DMS153 treated with DMSO at 0.1 percent for 48 hours (cell line): ENCODE measurements at regions not wholly inside any gene's neighbourhood (a gene's known extent, or its start where the extent isn't known, plus 50 kb on each side); places are given as distances from the start of the nearest gene placed in this dataset.
"Not testable (repeated sequence)": the region's sequence is repeated elsewhere in the genome, so short reads cannot be mapped to it uniquely, and the experiment has no call there.

ENCODE experiments used
- DNase-seq: peaks from one replicate; lab custom pipeline; 2025; ENCODE audit not compliant: unreplicated experiment; lab: John Stamatoyannopoulos, UW

DNA sequence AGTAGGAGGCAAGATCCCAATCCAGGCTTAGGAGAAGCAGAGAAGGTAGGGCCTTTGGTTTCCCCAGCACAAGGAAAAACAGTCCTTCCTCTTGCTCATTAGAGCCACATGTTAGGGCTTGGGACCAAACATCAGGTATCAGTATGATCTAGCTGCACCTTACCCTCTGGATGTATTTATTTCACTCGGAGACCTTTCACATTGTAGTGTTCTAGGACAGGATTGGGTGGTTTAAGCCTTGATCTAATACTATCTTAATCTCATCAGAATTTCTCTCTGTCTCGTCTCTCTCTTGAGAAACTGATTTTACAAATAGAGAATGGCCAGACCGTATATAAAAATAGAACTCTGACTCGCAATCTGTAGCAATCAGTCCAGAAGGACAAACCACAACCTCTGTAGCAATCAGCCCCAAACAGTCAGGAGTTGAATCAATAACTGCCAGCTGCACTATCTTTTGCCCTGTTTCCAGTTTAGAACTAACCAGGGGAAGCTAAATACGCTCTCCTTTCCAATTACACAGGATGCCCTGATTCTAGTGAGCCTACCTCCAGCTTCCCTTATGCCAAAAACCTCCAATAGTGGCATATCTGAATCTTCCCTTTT lies 207.1 kb downstream of the TDRD15 start:
- DNase-seq = no peak

DNA sequence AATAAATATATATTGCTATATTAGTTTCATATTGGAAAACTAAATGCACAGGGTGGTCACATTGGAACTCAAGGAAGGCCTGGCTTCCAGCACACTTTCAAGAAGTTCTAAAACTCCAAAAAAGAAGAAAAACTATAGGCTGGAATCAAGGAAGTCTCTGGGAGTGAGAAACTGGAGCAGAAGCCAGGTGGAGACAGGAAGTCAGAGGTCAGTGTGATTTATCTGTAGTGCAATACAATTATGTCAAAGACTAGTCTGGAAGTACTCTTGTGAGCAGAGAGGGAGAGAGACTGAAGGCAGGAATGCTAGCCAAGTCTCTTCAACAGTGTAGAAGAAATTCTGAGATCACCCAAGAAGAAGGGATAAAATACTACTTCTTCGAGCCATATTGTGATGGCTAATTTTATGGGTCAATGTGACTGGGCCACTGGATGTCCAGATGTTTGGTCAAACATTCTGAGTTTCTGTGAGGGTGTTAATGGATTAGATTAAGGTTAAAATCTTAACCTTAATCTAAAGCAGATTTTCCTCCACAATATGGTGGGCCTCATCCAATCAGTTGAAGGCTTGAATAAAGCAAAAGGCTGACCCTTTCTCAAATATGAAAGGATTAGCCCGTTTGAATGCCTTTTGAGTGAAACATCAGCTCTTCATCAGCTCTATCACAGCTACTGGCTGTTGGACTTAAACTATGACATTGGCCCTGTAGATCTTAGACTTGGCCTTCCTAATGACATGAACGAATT lies 208.0 kb downstream of the TDRD15 start:
- no peak for DNase-seq

DNA sequence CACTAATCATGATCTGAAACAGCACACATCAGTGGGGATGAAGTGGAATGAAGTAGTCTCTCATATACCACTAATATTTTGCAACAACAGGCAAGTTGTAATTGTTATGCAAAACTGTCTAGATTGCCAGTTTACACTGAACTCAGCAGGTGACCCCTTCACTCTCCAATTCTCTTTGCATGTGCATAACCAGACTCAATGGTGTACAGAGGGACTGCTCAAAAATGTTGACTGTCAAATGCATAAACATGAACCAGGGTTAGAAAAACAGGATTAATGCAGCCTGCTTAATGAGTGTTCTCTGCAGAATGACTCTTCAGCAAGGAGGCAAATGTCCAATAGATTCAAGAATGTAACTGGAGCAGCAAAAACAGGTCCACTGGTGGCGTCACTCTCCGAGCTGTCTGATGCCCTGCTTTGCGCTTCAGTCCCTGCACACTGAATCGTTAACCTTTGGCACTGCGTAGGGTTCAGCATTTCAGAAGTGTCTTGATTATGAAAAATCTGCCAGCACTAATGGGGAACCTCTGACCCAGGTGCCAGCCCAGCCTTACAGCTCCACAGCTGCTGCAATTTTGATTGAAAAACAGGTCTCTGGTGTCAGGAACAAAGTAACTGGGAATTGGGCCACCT lies 209.3 kb downstream of the TDRD15 start:
- no peak for DNase-seq

DNA sequence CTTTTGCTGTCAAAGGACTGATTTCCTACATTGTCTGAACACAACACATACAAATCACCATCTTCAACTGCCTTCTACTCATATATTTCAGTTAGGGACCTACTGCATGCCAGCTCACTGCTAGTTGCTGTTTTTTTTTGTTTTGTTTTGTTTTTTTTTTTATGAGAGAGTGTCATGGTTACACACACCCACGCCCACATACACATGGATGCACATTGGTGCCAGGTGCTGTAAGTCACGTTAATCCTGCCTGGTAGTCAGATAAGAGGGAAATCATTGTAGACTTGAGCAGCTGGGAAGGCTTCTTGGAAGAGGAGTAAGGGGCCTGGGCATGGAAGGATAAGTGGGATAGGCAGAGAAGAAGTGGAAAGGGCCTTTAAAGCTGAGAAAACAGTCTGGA lies 209.9 kb downstream of the TDRD15 start:
- DNase-seq = no peak

DNA sequence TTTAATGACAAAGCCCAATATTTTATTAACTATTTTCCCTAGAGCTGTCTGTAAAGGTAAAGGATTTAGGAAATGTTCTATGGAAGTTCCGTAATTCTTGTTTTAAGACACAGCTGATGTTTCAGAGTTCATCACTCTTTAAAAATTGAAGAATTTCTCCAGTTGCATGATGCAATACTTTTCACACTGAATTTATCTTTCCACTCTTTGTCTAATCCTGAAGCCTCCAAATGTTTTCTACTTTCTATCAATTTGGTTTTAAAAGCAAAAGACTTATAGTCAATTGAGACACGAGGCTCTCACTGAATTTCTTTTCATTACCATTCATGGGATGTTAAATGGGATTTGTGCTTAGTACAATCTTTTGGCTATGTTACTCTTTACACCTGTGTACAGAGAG lies 223.2 kb downstream of the TDRD15 start:
- no peak for DNase-seq

DNA sequence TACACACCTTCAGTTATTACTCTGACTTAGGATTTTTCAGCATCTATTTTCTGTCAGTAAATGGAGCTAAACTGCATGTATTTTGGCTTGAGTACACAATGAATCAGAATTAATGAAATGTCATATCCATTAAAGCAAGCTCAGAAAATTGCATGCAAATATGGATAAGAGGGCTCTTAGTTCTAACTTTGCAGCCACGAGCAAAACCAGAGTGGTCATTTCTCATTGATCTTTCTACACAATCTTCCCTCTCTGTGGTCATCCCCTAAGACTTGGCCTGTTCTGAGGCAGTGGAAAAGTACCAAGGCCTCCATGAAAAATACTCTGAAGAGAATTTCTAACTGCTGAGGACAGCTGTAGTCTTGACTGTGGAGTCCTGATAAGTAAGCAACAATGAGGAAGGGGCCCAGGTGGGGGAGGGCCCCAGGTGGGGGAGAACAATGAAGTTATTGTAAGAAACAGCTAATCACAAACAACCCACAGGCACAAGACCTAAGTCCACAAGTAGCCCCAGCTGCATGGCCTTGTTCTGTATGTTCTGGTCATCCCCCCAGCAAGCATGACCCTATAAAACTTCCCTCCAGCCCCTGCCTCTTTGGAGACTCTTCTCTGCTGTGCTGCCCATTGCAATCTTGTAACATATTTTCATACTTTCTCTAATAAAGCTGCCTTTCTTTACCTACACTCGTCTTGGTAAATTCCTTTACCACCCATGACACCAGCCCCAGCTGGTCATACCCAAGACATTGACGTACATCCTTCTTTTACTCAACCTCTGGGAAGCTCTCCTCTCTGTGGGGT lies 230.3 kb downstream of the TDRD15 start:
- DNase-seq = no peak

DNA sequence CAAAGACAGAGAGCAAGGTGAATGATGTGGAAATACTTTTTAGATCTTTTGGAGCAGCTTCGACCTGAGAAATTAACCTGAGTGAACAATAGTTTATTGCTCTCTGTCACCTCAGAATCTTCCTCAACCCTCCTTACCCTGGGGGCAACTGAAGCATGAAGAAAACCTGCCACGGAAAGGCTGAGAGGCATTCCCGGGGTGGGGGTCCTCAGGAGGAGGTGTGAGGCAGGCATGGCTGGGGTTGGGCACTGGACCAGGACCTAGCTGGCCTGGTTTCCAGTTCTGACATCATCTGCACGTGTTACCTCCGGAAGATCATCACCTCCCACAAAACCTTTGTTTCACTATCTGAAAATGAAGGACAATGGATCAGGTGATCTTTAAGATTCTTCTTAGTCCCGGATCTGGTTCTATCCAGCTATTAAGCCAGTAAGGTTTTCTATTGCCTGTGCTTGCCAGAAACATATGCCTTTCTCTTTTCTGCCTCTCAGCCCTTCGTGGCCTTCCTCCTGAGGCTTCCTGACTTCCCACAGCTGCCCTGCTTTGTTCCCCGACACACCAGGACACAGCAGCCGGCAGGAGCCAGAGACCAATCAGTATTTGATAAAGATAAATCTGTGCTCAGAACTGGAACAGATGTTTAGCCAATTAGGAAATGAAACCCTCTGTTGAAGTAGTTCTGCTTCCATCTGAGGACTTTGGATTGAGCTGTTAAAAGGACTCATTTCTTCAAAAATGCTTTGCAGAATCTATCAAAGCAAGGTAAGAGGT lies 232.5 kb downstream of the TDRD15 start:
- no peak for DNase-seq

DNA sequence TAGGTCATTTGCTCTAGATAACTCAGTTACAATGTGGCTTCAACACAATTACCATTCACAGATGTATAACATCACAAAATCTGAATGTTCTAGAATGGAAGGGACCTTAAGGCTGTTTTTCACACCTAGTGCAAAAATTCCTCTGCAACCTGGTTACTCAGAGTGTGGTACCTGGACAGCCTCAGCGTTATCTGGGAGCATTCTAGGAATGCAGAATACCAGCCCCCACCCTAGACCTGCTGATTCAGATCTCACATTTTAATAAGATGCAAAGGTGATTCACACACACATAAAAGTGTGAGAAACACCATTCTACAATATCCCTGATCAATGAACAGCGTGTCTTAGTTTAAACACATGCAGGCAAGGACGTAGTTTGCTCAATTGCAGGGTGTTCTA lies 233.1 kb downstream of the TDRD15 start:
- DNase-seq = no peak

DNA sequence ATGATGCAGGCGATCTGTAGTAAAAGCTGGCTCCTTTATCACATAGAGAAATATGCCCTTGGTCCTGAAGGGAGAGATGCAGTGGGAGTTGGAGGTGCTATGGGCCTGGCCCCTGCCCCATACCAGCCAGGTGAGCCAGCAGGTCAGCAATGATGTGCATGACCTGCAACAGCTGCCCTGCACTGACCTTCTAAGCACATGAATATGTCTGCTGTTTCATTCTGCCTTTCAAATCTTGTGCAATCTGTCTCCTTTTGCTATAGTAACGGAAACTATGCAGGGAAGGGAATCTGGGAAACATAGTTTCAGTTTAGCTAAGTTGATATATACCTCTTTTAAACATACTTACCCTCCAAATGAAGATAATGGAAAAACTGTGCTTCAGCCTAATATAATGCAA lies 235.2 kb downstream of the TDRD15 start:
- no peak for DNase-seq

DNA sequence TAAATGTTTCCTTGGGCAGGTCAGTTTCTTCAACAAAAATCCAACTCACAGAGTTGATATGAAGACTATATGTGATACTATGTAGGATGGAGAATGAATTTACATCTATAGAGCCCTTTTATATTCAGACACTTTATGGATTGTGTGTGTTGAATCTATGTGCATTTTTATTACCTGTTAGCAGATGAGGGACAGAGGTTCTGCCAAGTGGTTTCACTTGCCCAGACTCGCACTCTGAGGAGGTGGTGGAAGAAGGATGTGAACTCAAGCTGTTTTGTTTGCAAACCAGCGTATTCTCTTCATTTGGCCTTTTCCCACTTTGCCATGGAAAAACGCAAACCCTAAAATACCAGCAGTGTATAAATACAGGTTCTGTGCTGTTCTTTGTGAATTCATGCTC lies 237.6 kb downstream of the TDRD15 start:
- no peak for DNase-seq

DNA sequence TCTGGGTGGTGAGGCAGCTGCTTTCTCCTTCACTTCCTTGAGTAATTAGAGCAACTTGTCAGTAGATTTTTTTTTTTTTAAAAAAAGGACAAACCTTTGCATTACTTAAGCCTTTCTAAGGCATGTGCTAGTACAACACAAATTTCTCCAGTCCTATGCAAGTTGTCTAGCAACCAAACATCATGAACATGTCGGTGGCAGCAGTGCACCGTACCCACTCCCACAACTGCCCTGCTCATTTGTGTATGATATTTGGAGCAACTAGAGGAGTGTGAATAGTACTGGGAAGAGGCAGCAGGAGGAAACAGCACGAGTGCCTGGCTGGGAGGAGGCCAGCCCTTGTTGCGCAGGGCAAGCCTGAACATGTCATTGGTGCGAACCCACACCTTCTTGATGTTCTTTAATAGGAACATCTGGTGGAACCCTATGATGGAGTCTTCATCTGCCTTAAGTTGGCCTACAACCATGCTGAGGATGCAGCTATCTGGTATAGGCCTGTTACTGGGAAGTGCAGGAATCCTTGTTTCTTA lies 238.3 kb downstream of the TDRD15 start:
- DNase-seq = no peak

DNA sequence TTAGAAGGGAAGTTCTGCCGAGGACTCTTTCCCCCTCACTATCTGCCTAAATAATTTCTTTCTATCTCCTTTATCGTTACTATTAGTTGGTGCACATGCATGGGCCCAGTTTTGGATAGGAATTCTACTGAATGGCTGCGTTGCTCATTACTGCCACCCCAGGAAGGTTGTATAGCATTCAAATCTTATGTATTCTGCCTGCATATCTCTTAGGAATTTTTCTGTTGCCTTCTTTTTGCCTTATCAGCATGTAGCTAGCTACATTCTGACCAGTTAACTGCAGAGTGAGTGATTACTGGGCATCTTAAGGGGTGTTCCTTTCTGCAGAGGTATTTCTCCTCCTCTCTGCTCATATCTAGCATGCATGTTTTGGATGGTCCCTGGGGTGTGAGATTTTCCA lies 239.6 kb downstream of the TDRD15 start:
- DNase-seq = no peak

DNA sequence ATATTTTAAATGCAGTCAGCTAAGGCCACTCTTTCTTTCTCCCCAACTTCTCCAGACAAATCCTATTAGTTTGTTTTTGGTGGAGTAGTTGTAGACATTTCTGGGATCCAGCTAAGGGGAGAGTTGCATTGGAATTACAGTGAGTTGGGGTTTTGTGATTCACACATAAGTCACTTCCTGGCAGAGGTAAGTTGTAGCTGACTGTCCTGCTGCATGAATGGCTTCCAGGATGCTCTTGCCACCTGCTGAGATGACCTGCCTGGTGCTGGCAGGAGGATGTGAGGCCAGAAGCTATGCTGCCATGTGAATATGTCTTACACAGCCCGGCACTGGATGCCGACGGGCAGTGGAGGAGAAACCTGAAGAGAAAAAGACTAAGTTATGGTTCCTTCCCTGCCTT lies 243.7 kb downstream of the TDRD15 start:
- no peak for DNase-seq

DNA sequence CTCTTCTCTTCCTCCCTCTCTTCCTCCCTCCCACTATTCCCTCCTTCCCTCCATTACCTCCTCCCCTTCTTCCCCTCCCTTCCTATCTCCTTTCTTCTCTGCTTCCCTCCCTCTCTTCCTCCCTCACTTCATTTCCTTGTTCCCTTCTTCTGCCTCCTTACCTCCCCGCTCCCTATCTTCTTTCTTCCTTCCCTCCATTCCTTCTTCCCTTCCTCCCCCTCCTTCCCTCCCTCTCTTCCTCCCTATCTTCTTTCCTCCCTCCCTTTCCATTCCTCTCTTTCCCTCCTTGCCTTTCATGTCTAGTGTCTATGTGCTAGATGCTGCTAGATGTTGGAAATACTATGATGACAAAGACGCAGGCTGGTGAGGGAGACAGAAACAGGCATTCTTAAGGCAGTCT lies 246.0 kb downstream of the TDRD15 start:
- no peak for DNase-seq

DNA sequence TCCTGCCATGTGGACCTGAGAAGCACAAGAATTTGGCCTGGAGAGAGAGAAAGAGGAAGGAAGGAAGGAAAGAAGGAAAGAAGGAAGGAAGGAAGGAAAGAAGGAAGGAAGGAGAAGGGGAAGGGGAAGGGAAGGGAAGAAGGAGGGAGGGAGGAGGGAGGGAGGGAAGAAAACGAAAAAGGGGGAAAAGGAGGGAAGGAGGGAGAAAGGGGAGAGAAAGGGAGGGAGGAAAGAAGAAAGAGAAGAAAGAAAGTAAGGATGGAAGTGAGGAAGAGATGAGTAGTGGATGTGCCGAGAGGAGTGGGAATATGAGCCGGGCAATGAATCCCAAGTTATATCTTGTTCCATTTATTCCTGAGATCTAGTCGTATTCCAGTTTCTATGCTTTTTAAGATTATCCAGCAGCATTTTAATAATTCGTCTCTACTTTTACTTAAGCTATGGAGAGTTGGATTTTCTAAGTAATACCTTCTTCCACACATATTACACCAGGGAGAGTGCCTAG lies 247.8 kb downstream of the TDRD15 start:
- no peak for DNase-seq

DNA sequence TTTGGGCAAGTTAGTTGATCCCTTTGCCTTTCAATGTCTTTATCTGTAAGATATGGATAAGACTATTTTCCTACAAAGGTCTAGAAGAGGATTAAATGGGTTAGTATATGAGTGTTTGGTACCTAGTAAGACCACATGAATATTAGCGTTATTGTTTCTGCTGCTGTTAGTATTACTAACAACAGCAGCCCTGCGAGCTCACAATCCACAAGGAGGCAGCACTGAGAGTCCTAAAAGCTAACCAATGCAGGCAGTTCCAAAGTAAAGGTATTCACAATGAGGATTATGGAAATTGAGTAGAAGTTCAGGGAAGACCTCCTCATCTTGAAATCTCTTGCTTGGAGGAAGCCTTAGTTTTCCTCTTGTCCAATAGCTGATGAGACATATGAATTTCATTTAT lies 248.9 kb downstream of the TDRD15 start:
- DNase-seq = no peak

DNA sequence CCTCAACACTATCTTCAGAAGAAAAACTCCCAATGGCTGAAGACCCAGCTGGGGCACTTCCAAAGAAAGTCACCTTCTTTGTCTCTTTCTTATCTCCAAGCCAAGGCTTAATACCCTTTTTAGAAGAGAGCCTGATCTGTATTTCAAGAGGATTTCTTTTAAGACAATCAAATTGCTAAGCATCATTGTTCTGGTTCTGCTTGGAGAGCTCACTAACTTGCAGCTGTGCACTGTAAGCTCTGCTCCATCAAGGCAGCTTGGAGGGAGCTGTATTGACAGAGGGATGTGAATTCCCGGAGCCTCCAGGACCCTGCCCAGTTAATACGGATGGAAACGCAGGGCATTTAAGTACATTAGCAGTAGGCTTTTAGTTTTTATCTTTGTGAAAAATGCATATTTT lies 253.1 kb downstream of the TDRD15 start:
- no peak for DNase-seq

DNA sequence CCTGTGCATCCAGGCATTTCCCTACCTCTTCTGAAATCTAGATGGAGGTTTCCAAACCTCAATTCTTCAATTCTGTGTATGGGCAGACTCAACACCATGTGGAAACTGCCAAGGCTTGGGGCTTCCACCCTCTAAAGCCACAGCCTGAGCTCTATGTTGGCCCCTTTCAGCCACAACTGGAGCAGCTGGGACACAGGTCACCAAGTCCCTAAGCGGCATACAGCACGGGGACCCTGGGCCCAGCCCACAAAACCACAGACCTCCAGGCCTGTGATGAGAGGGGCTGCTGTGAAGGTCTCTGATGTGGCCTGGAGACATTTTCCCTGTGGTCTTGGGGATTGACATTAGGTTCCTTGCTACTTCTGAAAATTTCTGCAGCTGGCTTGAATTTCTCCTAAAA lies 255.4 kb downstream of the TDRD15 start:
- no peak for DNase-seq

DNA sequence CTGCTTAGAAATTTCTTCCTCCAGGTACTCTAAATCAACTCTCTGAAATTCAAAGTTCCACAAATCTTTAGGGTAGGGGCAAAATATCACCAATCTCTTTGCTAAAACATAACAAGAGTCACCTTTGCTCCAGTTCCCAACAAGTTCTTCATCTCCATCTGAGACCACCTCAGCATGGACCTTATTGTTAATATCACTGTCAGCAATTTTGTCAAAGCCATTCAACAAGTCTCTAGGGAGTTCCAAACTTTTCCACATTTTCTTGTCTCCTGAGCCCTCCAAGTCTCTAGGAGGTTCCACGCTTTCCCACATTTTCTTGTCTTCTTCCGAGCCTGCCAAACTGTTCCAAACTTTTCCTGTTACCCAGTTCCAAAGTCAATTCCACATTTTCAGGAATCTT lies 255.9 kb downstream of the TDRD15 start:
- DNase-seq = not testable (repeated sequence)

DNA sequence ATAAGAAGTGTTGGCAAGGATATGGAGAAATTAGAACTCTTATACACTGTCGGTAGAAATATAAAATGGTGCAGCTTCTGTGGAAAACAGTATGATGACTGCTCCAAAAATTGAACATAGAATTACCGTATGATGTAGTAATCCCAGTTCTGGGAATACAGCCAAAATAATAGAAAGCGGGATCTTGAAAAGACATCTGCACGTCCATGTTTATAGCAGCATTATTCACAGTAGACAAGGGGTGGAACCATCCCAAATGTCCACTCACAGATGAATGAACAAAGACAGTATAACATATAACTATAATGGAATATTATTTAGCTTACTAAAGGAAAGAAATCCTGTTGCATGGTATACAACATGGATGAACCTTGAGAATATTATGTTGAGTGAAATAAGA lies 257.7 kb downstream of the TDRD15 start:
- DNase-seq = peak; percentile 8
